ENCODE measurements at regions not wholly inside any gene's neighbourhood (a gene's known extent, or its start where the extent isn't known, plus 50 kb on each side); places are given as distances from the start of the nearest gene placed in this dataset.

GRCh38 chr6:164124986-164125385, 710.5 kb downstream of the QKI start:
- no peaks in the 10 kb centered on the region for H3K4me1 ChIP-seq (ENCODE audit: insufficient read depth, low read length)
- no peaks in the 10 kb centered on the region for H3K36me3 ChIP-seq (ENCODE audit: insufficient read depth, low read length)
- no peak overlapping the region for H3K4me3 ChIP-seq (ENCODE audit: low read length)
- H3K36me3 Mint-ChIP-seq (ENCODE audit: low read depth): no peaks in the 10 kb centered on the region
- no peak overlapping the region for H3K27ac Mint-ChIP-seq
- H3K4me3 Mint-ChIP-seq: no peak overlapping the region
- CTCF ChIA-PET: no interaction called here
- no peak for ATAC-seq (ENCODE audit: poor library complexity)
- H3K27me3 ChIP-seq (ENCODE audit: control insufficient read depth in 1 of 2, insufficient read depth in 2 of 2, low read length in 2 of 2): no peaks in the 10 kb centered on the region
- no peak for TF ChIP-seq CTCF (IDR thresholded peaks at IDR 0.05)
- DNase-seq: no peak
- no peak overlapping the region for H3K27ac ChIP-seq (ENCODE audit: low read depth in 1 of 2, low read length in 2 of 2)
- H3K9me3 Mint-ChIP-seq: no peaks in the 10 kb centered on the region
- H3K9me3 ChIP-seq (ENCODE audit: control insufficient read depth in 1 of 2, insufficient read depth in 1 of 2, low read length in 2 of 2): peaks cover 0 to 14% of the 10 kb centered on the region in 2 experiments
- H3K4me1 Mint-ChIP-seq (ENCODE audit: low read depth): no peaks in the 10 kb centered on the region
- intact Hi-C loops (cut with DNase I, micrococcal nuclease): no loop called here
- POLR2A ChIA-PET: no interaction called here
- H3K27me3 Mint-ChIP-seq: no peaks in the 10 kb centered on the region

DNA sequence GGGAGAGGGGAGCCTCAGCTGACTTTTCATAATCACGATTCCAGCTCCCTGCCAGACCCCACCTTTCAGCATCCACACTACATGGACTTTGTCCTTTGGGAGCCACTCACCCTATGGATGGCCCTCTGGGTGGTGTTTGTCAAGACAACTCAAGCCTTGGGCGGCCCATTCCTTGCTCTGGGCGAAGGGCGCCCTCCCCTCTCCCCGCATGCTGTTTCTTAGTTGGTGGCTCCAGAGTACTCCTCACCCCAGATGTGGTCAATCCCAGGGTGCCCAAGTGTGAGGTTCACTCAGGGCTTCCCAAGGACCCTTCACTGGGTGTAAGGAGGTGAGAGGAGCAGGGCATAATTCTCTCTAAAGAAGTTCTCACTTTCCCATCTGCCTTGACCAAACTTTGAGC, 710.0 kb downstream of the QKI start:
- no peak for ATAC-seq (ENCODE audit: poor library complexity)
- intact Hi-C loops (cut with DNase I, micrococcal nuclease): no loop called here
- Mint-ChIP-seq H3K27me3 (no peaks in the 10 kb centered on the region), H3K36me3 (ENCODE audit: low read depth) (no peaks in the 10 kb centered on the region), H3K4me3 (no peak overlapping the region), H3K9me3 (no peaks in the 10 kb centered on the region), H3K4me1 (ENCODE audit: low read depth) (no peaks in the 10 kb centered on the region), H3K27ac (no peak overlapping the region)
- Histone ChIP-seq H3K27ac (ENCODE audit: low read depth in 1 of 2, low read length in 2 of 2) (no peak overlapping the region), H3K4me1 (ENCODE audit: insufficient read depth, low read length) (no peaks in the 10 kb centered on the region), H3K36me3 (ENCODE audit: insufficient read depth, low read length) (no peaks in the 10 kb centered on the region), H3K9me3 (ENCODE audit: control insufficient read depth in 1 of 2, insufficient read depth in 1 of 2, low read length in 2 of 2) (peaks cover 0 to 14% of the 10 kb centered on the region in 2 experiments), H3K4me3 (ENCODE audit: low read length) (no peak overlapping the region), H3K27me3 (ENCODE audit: control insufficient read depth in 1 of 2, insufficient read depth in 2 of 2, low read length in 2 of 2) (no peaks in the 10 kb centered on the region)
- ChIA-PET POLR2A (no interaction called here), CTCF (no interaction called here)
- no peak for TF ChIP-seq CTCF (IDR thresholded peaks at IDR 0.05)
- no peak for DNase-seq

- Histone ChIP-seq H3K4me1 (ENCODE audit: insufficient read depth, low read length) (no peaks in the 10 kb centered on the region), H3K4me3 (ENCODE audit: low read length) (no peak overlapping the region), H3K36me3 (ENCODE audit: insufficient read depth, low read length) (no peaks in the 10 kb centered on the region), H3K27ac (ENCODE audit: low read depth in 1 of 2, low read length in 2 of 2) (no peak overlapping the region), H3K27me3 (ENCODE audit: control insufficient read depth in 1 of 2, insufficient read depth in 2 of 2, low read length in 2 of 2) (no peaks in the 10 kb centered on the region), H3K9me3 (ENCODE audit: control insufficient read depth in 1 of 2, insufficient read depth in 1 of 2, low read length in 2 of 2) (peaks cover 0 to 14% of the 10 kb centered on the region in 2 experiments)
- no peak overlapping the region for H3K4me3 Mint-ChIP-seq
- intact Hi-C loops (cut with DNase I, micrococcal nuclease): no loop called here
- TF ChIP-seq CTCF (IDR thresholded peaks at IDR 0.05): no peak
- H3K36me3 Mint-ChIP-seq (ENCODE audit: low read depth): no peaks in the 10 kb centered on the region
- CTCF ChIA-PET: no interaction called here
- no peaks in the 10 kb centered on the region for H3K4me1 Mint-ChIP-seq (ENCODE audit: low read depth)
- no peak overlapping the region for H3K27ac Mint-ChIP-seq
- no peaks in the 10 kb centered on the region for H3K27me3 Mint-ChIP-seq
- DNase-seq: no peak
- POLR2A ChIA-PET: no interaction called here
- ATAC-seq (ENCODE audit: poor library complexity): no peak
- no peaks in the 10 kb centered on the region for H3K9me3 Mint-ChIP-seq
Observed at GRCh38 chr6:164122109-164122508, 707.6 kb downstream of the QKI start.

Data from CD4-positive, alpha-beta T cell (primary cell).